ENCODE measurements at regions not wholly inside any gene's neighbourhood (a gene's known extent, or its start where the extent isn't known, plus 50 kb on each side); places are given as distances from the start of the nearest gene placed in this dataset.
"Not testable (repeated sequence)": the region's sequence is repeated elsewhere in the genome, so short reads cannot be mapped to it uniquely, and the experiment has no call there.

DNA sequence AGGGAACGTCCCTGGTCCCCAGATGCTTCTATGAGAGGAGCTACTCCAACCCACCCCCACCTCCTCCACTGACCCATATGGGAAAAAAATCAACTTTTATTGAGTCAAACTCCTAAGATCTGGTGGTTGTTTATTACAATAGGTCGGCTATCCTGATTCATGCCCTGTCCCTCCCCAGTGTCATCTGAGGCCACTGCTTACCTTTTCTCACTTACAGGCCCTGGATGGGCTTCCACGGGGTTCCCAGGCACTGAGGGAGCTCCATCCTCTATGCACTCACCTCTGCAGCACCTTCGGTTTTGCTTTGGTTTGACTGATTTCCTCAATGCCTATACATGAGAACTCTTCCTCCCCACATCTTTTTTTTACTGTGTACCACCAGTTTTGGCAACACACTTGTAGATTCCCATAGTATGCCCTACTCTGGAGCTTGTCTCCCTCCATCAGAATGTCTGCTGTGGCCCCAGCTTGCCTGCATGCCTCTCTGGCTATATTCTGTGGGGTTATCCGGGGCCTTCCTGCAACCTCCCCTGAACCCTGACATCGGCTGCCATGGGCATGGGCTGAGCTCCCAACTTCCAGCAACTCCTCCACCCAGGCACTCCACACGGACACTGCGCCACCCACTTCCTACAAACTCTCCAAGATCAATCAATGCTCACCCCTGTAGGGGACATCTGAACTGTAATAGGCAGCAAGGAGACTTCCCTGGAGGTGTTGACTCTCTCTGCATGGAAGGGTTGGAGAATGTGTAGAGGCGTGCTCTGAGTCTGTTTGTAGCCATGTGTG is 236.1 kb downstream of the VAPA start:
- no peak for DNase-seq (ENCODE audit: low read depth)
- TF ChIP-seq CTCF (conservative IDR thresholded peaks at IDR 0.05; ENCODE audit: low read depth, low read length): no peak
- H3K4me3 ChIP-seq (ENCODE audit: low read length): no peak overlapping the region

DNA sequence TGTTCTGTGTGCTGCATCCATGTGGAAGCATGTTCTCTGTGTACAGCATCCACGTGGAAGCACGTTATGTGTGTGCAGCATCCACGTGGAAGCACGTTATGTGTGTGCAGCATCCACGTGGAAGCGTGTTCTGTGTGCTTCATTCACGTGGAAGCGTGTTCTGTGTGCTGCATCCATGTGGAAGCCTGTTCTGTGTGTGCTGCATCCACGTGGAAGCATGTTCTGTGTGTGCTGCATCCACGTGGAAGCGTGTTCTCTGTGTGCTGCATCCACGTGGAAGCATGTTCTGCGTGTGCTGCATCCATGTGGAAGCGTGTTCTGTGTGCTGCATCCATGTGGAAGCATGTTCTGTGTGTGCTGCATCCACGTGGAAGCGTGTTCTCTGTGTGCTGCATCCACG is 236.8 kb downstream of the VAPA start:
- not testable (repeated sequence) for DNase-seq (ENCODE audit: low read depth); H3K4me3 ChIP-seq (ENCODE audit: low read length)

DNA sequence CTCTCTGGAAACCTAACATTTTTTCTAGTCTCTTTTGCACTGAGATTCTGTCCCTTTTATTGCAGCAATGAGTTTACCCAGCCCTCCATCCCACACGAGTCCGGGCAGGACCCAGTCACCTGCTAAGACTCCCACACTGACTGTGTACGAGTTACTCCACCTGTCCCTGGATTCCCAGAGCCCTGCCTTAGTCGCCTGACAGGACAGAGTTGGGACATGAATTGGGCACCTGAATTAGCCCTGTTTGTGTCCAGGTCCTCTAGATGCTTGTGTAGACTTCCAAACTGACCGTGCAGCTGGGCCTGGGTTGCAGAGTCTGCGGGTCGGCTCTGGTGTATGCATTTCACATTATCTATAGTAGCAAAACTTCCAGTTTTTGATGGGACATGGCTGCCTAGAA is 238.7 kb downstream of the VAPA start:
- DNase-seq (ENCODE audit: low read depth): no peak
- no peak for TF ChIP-seq CTCF (conservative IDR thresholded peaks at IDR 0.05; ENCODE audit: low read depth, low read length)
- no peak overlapping the region for H3K4me3 ChIP-seq (ENCODE audit: low read length)

GRCh38 chr18:10153924-10154752 is 240.3 kb downstream of the VAPA start:
- no peak for TF ChIP-seq CTCF (conservative IDR thresholded peaks at IDR 0.05; ENCODE audit: low read depth, low read length)
- H3K4me3 ChIP-seq (ENCODE audit: low read length): no peak overlapping the region
- DNase-seq (ENCODE audit: low read depth): no peak

GRCh38 chr18:10157706-10158105 is 243.9 kb downstream of the VAPA start:
- no peak for TF ChIP-seq CTCF (conservative IDR thresholded peaks at IDR 0.05; ENCODE audit: low read depth, low read length)
- no peak overlapping the region for H3K4me3 ChIP-seq (ENCODE audit: low read length)
- no peak for DNase-seq (ENCODE audit: low read depth)

DNA sequence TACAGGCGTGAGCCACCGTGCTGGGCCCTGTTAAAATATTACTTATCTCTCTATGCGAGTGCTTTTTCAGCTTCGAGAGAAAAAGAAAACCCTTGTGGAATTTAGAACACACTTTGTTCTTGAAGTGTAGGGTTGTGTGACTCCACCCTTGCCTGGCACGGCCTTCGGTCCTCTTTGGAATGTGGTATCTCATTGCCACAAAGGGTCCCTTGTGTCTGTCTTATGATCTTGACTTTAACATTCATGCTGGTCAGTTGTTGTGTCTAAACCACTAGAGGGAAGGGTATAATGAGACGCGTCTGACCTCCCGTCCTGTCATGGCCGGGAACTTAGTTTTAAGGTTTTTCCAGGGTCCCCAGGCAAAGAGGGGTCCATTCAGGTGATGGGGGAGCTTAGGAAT is 246.4 kb downstream of the VAPA start:
- peak; percentile 3 for DNase-seq (ENCODE audit: low read depth)
- no peak for TF ChIP-seq CTCF (conservative IDR thresholded peaks at IDR 0.05; ENCODE audit: low read depth, low read length)
- H3K4me3 ChIP-seq (ENCODE audit: low read length): no peak overlapping the region

DNA sequence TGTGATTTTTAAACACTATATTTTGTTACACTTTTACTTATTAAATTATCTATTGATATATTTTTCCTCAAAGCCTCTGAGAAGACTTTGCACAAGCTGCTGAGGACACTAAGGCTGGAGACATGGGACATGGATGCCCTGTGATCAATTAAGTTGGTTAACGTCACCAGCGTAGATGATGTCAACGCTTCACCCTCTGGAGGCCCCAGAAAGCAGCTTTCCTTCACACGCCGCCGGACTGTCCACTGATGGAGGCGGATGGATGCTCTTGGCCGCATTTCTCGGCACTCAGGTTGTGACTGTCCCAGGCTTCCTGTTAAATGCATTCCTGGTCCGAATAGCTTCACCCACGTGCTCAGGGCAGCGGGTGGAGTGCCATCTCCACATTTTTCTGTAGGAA is 247.5 kb downstream of the VAPA start:
- no peak for TF ChIP-seq CTCF (conservative IDR thresholded peaks at IDR 0.05; ENCODE audit: low read depth, low read length)
- no peak for DNase-seq (ENCODE audit: low read depth)

More for the DNA sequence above, 247.5 kb downstream of the VAPA start:
- no peak overlapping the region for H3K4me3 ChIP-seq (ENCODE audit: low read length)
